A549 (cell line): ENCODE measurements at regions not wholly inside any gene's neighbourhood (a gene's known extent, or its start where the extent isn't known, plus 50 kb on each side); places are given as distances from the start of the nearest gene placed in this dataset.

Source experiments
- ATAC-seq, 2 experiments: fragments of 200-7000 bp in 1 of 2; fragments of >200 bp in 1 of 2; cut with Nextera tagmentation in 1 of 2; cut with Tn5 transposase in 1 of 2; 3 replicates each; pipeline versions ENCODE4 v1.8.0 to v1.9.1; 2018 to 2020; ENCODE audit warnings: mild to moderate bottlenecking in 1 of 2, moderate library complexity in 1 of 2
- CTCF ChIA-PET: fragments of 300-600 bp; sonication (Branson Sonifier 250); formaldehyde crosslinking; extraction: SDS; loops from one replicate; lab custom pipeline; 2021; ENCODE audit warnings: antibody characterized with exemption, inconsistent platforms; lab: Yijun Ruan, JAX
- POLR2A ChIA-PET: fragments of 350-600 bp; formaldehyde crosslinking; extraction: SDS; loops from one replicate; lab custom pipeline; 2021; ENCODE audit warnings: antibody characterized with exemption, inconsistent platforms; lab: Yijun Ruan, JAX
- DNase-seq, 2 experiments: peaks; one replicate each; pipeline versions ENCODE4 v3.0.0 to v3.0.0-alpha.2; 2011 to 2016; ENCODE audit warnings: low read depth in 1 of 2, low spot score in 1 of 2
- FAIRE-seq: peaks from 2 replicates; lab custom pipeline; 2011; peaks lifted over from hg19 to GRCh38; lab: Jason Lieb, UNC
- H3K27ac ChIP-seq, 2 experiments: fragments of >200 bp; sonication (Bioruptor Twin); formaldehyde crosslinking; 3 replicates each; pipeline ENCODE4 v1.5.1; 2016 to 2017
- H3K4me1 ChIP-seq: fragments of >200 bp; sonication (Bioruptor Twin); formaldehyde crosslinking; 3 replicates; pipeline ENCODE4 v1.6.1; 2016
- H3K4me2 ChIP-seq: fragments of >200 bp; sonication (Bioruptor Twin); formaldehyde crosslinking; 3 replicates; pipeline ENCODE4 v1.6.1; 2016
- H3K4me3 ChIP-seq: fragments of >200 bp; sonication (Bioruptor Twin); formaldehyde crosslinking; 3 replicates; pipeline ENCODE4 v1.5.1; 2016
- H3K9me3 ChIP-seq: fragments of >200 bp; sonication (Bioruptor Twin); formaldehyde crosslinking; 3 replicates; pipeline ENCODE4 v1.6.1; 2016
- ATOH8 ChIP-seq: fragments of 250-450 bp; sonication (Bioruptor Pico); IDR thresholded peaks from 2 replicates; pipeline ENCODE4 v1.5.0; 2020; ENCODE audit warnings: low read depth, mild to moderate bottlenecking, moderate library complexity
- CBX2 ChIP-seq: fragments of 200-600 bp; sonication (generic); IDR thresholded peaks from 2 replicates; pipeline ENCODE4 v1.6.1; 2016; ENCODE audit warnings: low read depth, mild to moderate bottlenecking, borderline replicate concordance
- CBX8 ChIP-seq: fragments of 200-600 bp; sonication (generic); IDR thresholded peaks from 2 replicates; pipeline ENCODE4 v1.6.1; 2016
- FOSB ChIP-seq: fragments of 250-450 bp; sonication (Bioruptor Pico); IDR thresholded peaks from 2 replicates; pipeline ENCODE4 v1.5.0; 2020; ENCODE audit warnings: mild to moderate bottlenecking, moderate library complexity
- FOXS1 ChIP-seq: fragments of 250-450 bp; sonication (Bioruptor Pico); IDR thresholded peaks from 2 replicates; pipeline ENCODE4 v1.5.0; 2020; ENCODE audit warnings: mild to moderate bottlenecking, moderate library complexity
- HDAC2 ChIP-seq: fragments of 200-600 bp; sonication (generic); IDR thresholded peaks from 2 replicates; pipeline ENCODE4 v1.6.1; 2016
- HMGXB4 ChIP-seq: fragments of 250-450 bp; sonication (Bioruptor Pico); IDR thresholded peaks from 2 replicates; pipeline ENCODE4 v1.5.0; 2021; ENCODE audit warnings: mild to moderate bottlenecking, moderate library complexity, borderline replicate concordance
- HOXA7 ChIP-seq: fragments of 250-450 bp; sonication (Bioruptor Pico); IDR thresholded peaks from 2 replicates; pipeline ENCODE4 v1.5.0; 2020; ENCODE audit warnings: mild to moderate bottlenecking, moderate library complexity
- HOXB5 ChIP-seq: fragments of 250-450 bp; sonication (Bioruptor Pico); IDR thresholded peaks from 2 replicates; pipeline ENCODE4 v1.5.0; 2020; ENCODE audit warnings: mild to moderate bottlenecking, moderate library complexity
- JUN ChIP-seq, 2 experiments: fragments of >200 bp; sonication (Bioruptor Twin); formaldehyde crosslinking; IDR thresholded peaks; 2 replicates in 1 of 2; 3 replicates in 1 of 2; pipeline ENCODE4 v1.6.1; 2016 to 2017
- KDM5A ChIP-seq: fragments of 200-600 bp; sonication (generic); IDR thresholded peaks from 2 replicates; pipeline ENCODE4 v1.6.1; 2016; ENCODE audit warnings: antibody characterized with exemption, mild to moderate bottlenecking
- MAX ChIP-seq: IDR thresholded peaks from 2 replicates; pipeline ENCODE4 v1.6.1; 2012
- MAZ ChIP-seq: fragments of 150-350 bp; IDR thresholded peaks from 2 replicates; pipeline ENCODE4 v1.6.1; 2014; ENCODE audit warnings: antibody characterized with exemption, low read depth, low read length, borderline replicate concordance
- PHF8 ChIP-seq: fragments of 200-600 bp; sonication (generic); IDR thresholded peaks from 2 replicates; pipeline ENCODE4 v1.6.1; 2016; ENCODE audit warnings: low read depth, mild to moderate bottlenecking, antibody characterized with exemption, moderate library complexity, borderline replicate concordance
- POLR2AphosphoS2 ChIP-seq: conservative IDR thresholded peaks from 2 replicates; pipeline ENCODE4 v1.6.1; 2012; ENCODE audit warnings: low read length, improper control_type of control experiment, inconsistent platforms
- RFX5 ChIP-seq: fragments of 450-650 bp; IDR thresholded peaks from 2 replicates; pipeline ENCODE4 v1.7.1; 2014; ENCODE audit warnings: antibody characterized with exemption, mild to moderate bottlenecking, moderate library complexity
- RNF2 ChIP-seq: fragments of 200-600 bp; sonication (generic); IDR thresholded peaks from 2 replicates; pipeline ENCODE4 v1.6.1; 2016; ENCODE audit warnings: low read depth, mild to moderate bottlenecking, antibody characterized with exemption, moderate library complexity, borderline replicate concordance
- SMC3 ChIP-seq: fragments of >200 bp; sonication (Bioruptor Twin); formaldehyde crosslinking; IDR thresholded peaks from 3 replicates; pipeline ENCODE4 v1.6.1; 2018; ENCODE audit warnings: inconsistent platforms
- SREBF2 ChIP-seq: fragments of 450-650 bp; IDR thresholded peaks from 2 replicates; pipeline ENCODE4 v1.6.1; 2014; ENCODE audit warnings: mild to moderate bottlenecking, moderate library complexity
- TFCP2L1 ChIP-seq: fragments of 250-450 bp; sonication (Bioruptor Pico); IDR thresholded peaks from 2 replicates; pipeline ENCODE4 v1.5.0; 2021; ENCODE audit warnings: mild to moderate bottlenecking
- WGBS: methylation state at CpG from one replicate; pipeline ENCODE4 v1.1.6; 2017; ENCODE audit errors: missing lambda C conversion rate; 5-methylcytosine and 5-hydroxymethylcytosine counted together

GRCh38 chr7:12117170-12117569 lies 93.9 kb upstream of the TMEM106B start:
- no peak for FAIRE-seq
- DNase-seq = no peak
- CTCF ChIA-PET = no interaction called here
- Histone ChIP-seq H3K9me3 (no peaks in the 10 kb centered on the region), H3K4me1 (no peaks in the 10 kb centered on the region), H3K27ac (no peak overlapping the region), H3K4me2 (no peak overlapping the region), H3K4me3 (no peak overlapping the region)
- 91% methylated on average over 2 of the region's 2 CpGs for WGBS
- POLR2A ChIA-PET = no interaction called here
- no peak for TF ChIP-seq TFCP2L1 (CRISPR knock-in tag)
- TF ChIP-seq KDM5A = no peak
- no peak for ATAC-seq

GRCh38 chr7:12119620-12120303 lies 91.3 kb upstream of the TMEM106B start:
- 86% methylated on average over 4 of the region's 4 CpGs for WGBS
- Histone ChIP-seq H3K9me3 (no peaks in the 10 kb centered on the region), H3K4me1 (no peaks in the 10 kb centered on the region), H3K27ac (no peak overlapping the region), H3K4me2 (no peak overlapping the region), H3K4me3 (no peak overlapping the region)
- POLR2A ChIA-PET = no interaction called here
- no peak for TF ChIP-seq SMC3
- no peak for TF ChIP-seq TFCP2L1 (CRISPR knock-in tag)
- TF ChIP-seq RNF2 = no peak
- no peak for TF ChIP-seq RFX5
- TF ChIP-seq MAZ = no peak
- no peak for TF ChIP-seq MAX
- no peak for TF ChIP-seq HOXB5 (CRISPR knock-in tag)
- no peak for TF ChIP-seq HMGXB4
- TF ChIP-seq CBX8 = no peak
- TF ChIP-seq KDM5A = no peak
- no peak for TF ChIP-seq JUN (IDR thresholded peaks at IDR 0.05)
- no peak for TF ChIP-seq HDAC2
- no peak for TF ChIP-seq FOSB
- no peak for TF ChIP-seq CBX2
- no peak for TF ChIP-seq SREBF2
- no peak for TF ChIP-seq POLR2AphosphoS2
- TF ChIP-seq HOXA7 (CRISPR knock-in tag) = no peak
- no peak for TF ChIP-seq FOXS1 (CRISPR knock-in tag)
- no peak for TF ChIP-seq ATOH8
- CTCF ChIA-PET = interaction anchor here (1.5 kb wide), 1 partner anchor 18 kb away, joined by 3 read pairs; no protein-coding TSS in a partner anchor
- DNase-seq (no peak), FAIRE-seq (no peak), ATAC-seq (no peak)

- WGBS = 29% methylated on average over 1 of the region's 1 CpG
- CTCF ChIA-PET = interaction anchor here (1.5 kb wide), 1 partner anchor 18 kb away, joined by 3 read pairs; no protein-coding TSS in a partner anchor
- H3K4me1 ChIP-seq = no peaks in the 10 kb centered on the region
- no peak for TF ChIP-seq PHF8
- TF ChIP-seq, all 56 proteins: peak for 0
- DNase-seq = no peak
- H3K4me3 ChIP-seq = no peak overlapping the region
- H3K4me2 ChIP-seq = no peak overlapping the region
- FAIRE-seq = no peak
- 0 out of 6 replicates have a peak overlapping the region, but pooled peaks of 1 of the 2 experiments have one; percentile 40 for H3K27ac ChIP-seq
- H3K9me3 ChIP-seq = no peaks in the 10 kb centered on the region
- ATAC-seq = no peak
- POLR2A ChIA-PET = no interaction called here
Observed at GRCh38 chr7:12120632-12121031, 90.5 kb upstream of the TMEM106B start.
